Astrocyte (in vitro differentiated cells and primary cell): ENCODE measurements at regions not wholly inside any gene's neighbourhood (a gene's known extent, or its start where the extent isn't known, plus 50 kb on each side); places are given as distances from the start of the nearest gene placed in this dataset.

Source experiments
- CTCF ChIP-seq: IDR thresholded peaks from 2 replicates; pipeline ENCODE4 v1.5.1; 2011; ENCODE audit warnings: low read depth, mild to moderate bottlenecking, inconsistent platforms, low read length, moderate library complexity; ENCODE audit not compliant: insufficient read depth
- EZH2 ChIP-seq: IDR thresholded peaks from 2 replicates; pipeline ENCODE4 v1.6.1; 2012; ENCODE audit warnings: mild to moderate bottlenecking, low read length, inconsistent platforms; ENCODE audit not compliant: insufficient read depth

GRCh38 chr4:156593464-156593863 lies 378.1 kb downstream of the PDGFC start:
- TF ChIP-seq CTCF (no peak), EZH2 (no peak)
